ENCODE measurements at regions not wholly inside any gene's neighbourhood (a gene's known extent, or its start where the extent isn't known, plus 50 kb on each side); places are given as distances from the start of the nearest gene placed in this dataset.

- TF ChIP-seq CTCF (IDR thresholded peaks at IDR 0.05; ENCODE audit: low read length) (no peak), EZH2 (IDR thresholded peaks at IDR 0.05; ENCODE audit: borderline replicate concordance, low read length) (no peak)
These were observed 1994.9 kb upstream of the FLRT2 start for GRCh38 chr14:83534995-83535394.
